ENCODE measurements at regions not wholly inside any gene's neighbourhood (a gene's known extent, or its start where the extent isn't known, plus 50 kb on each side); places are given as distances from the start of the nearest gene placed in this dataset.

GRCh38 chr3:106347350-106347749 is 478.5 kb upstream of the CBLB start:
- Histone ChIP-seq H2AFZ (ENCODE audit: low read depth, low read length) (no peak overlapping the region), H3K9me3 (ENCODE audit: insufficient read depth, low read length) (no peaks in the 10 kb centered on the region), H3K36me3 (replicated peaks; ENCODE audit: low read depth, low read length) (no peaks in the 10 kb centered on the region), H3K79me2 (ENCODE audit: low read length) (no peaks in the 10 kb centered on the region), H3K4me2 (ENCODE audit: low read length) (no peak overlapping the region), H3K27me3 (ENCODE audit: low read depth, low read length) (no peaks in the 10 kb centered on the region), H3K4me3 (ENCODE audit: low read length) (no peak overlapping the region), H3K4me1 (ENCODE audit: low read length) (no peaks in the 10 kb centered on the region), H3K27ac (ENCODE audit: low read length) (no peak overlapping the region), H3K9ac (ENCODE audit: low read length) (no peak overlapping the region), H4K20me1 (ENCODE audit: insufficient read depth, low read length) (no peaks in the 10 kb centered on the region)
- TF ChIP-seq EZH2phosphoT487 (IDR thresholded peaks at IDR 0.05; ENCODE audit: low read depth): no peak
- TF ChIP-seq CTCF (IDR thresholded peaks at IDR 0.05; ENCODE audit: low read depth, low read length): no peak

- H3K4me3 ChIP-seq (ENCODE audit: low read length): no peak overlapping the region
- H3K27ac ChIP-seq (ENCODE audit: low read length): no peak overlapping the region
- no peak overlapping the region for H2AFZ ChIP-seq (ENCODE audit: low read depth, low read length)
- no peak overlapping the region for H3K4me2 ChIP-seq (ENCODE audit: low read length)
- TF ChIP-seq CTCF (IDR thresholded peaks at IDR 0.05; ENCODE audit: low read depth, low read length) (no peak), EZH2phosphoT487 (IDR thresholded peaks at IDR 0.05; ENCODE audit: low read depth) (no peak)
- no peaks in the 10 kb centered on the region for H3K79me2 ChIP-seq (ENCODE audit: low read length)
- H3K4me1 ChIP-seq (ENCODE audit: low read length): no peaks in the 10 kb centered on the region
- H3K9me3 ChIP-seq (ENCODE audit: insufficient read depth, low read length): no peaks in the 10 kb centered on the region
- H3K9ac ChIP-seq (ENCODE audit: low read length): no peak overlapping the region
- H3K27me3 ChIP-seq (ENCODE audit: low read depth, low read length): no peaks in the 10 kb centered on the region
- H4K20me1 ChIP-seq (ENCODE audit: insufficient read depth, low read length): no peaks in the 10 kb centered on the region
- no peaks in the 10 kb centered on the region for H3K36me3 ChIP-seq (replicated peaks; ENCODE audit: low read depth, low read length)
These were observed 479.4 kb upstream of the CBLB start for GRCh38 chr3:106348139-106348690.

GRCh38 chr3:106349191-106349881 is 480.5 kb upstream of the CBLB start:
- H3K27me3 ChIP-seq (ENCODE audit: low read depth, low read length): no peaks in the 10 kb centered on the region
- H3K4me1 ChIP-seq (ENCODE audit: low read length): no peaks in the 10 kb centered on the region
- H3K4me3 ChIP-seq (ENCODE audit: low read length): no peak overlapping the region
- no peaks in the 10 kb centered on the region for H3K79me2 ChIP-seq (ENCODE audit: low read length)
- no peak overlapping the region for H3K9ac ChIP-seq (ENCODE audit: low read length)
- H3K36me3 ChIP-seq (replicated peaks; ENCODE audit: low read depth, low read length): no peaks in the 10 kb centered on the region
- H4K20me1 ChIP-seq (ENCODE audit: insufficient read depth, low read length): no peaks in the 10 kb centered on the region
- no peak overlapping the region for H2AFZ ChIP-seq (ENCODE audit: low read depth, low read length)
- no peak overlapping the region for H3K27ac ChIP-seq (ENCODE audit: low read length)
- TF ChIP-seq CTCF (IDR thresholded peaks at IDR 0.05; ENCODE audit: low read depth, low read length): no peak
- no peak for TF ChIP-seq EZH2phosphoT487 (IDR thresholded peaks at IDR 0.05; ENCODE audit: low read depth)
- no peak overlapping the region for H3K4me2 ChIP-seq (ENCODE audit: low read length)
- H3K9me3 ChIP-seq (ENCODE audit: insufficient read depth, low read length): no peaks in the 10 kb centered on the region

GRCh38 chr3:106355873-106356272 is 487.1 kb upstream of the CBLB start:
- no peak overlapping the region for H3K4me3 ChIP-seq (ENCODE audit: low read length)
- no peak overlapping the region for H3K4me2 ChIP-seq (ENCODE audit: low read length)
- 0 out of 2 replicates have a peak, but pooled peaks cover 2% of the 10 kb centered on the region for H3K4me1 ChIP-seq (ENCODE audit: low read length)
- H3K27me3 ChIP-seq (ENCODE audit: low read depth, low read length): no peaks in the 10 kb centered on the region
- H3K79me2 ChIP-seq (ENCODE audit: low read length): no peaks in the 10 kb centered on the region
- no peaks in the 10 kb centered on the region for H3K36me3 ChIP-seq (replicated peaks; ENCODE audit: low read depth, low read length)
- no peaks in the 10 kb centered on the region for H3K9me3 ChIP-seq (ENCODE audit: insufficient read depth, low read length)
- TF ChIP-seq CTCF (IDR thresholded peaks at IDR 0.05; ENCODE audit: low read depth, low read length) (no peak), EZH2phosphoT487 (IDR thresholded peaks at IDR 0.05; ENCODE audit: low read depth) (no peak)
- no peak overlapping the region for H3K27ac ChIP-seq (ENCODE audit: low read length)
- no peak overlapping the region for H2AFZ ChIP-seq (ENCODE audit: low read depth, low read length)
- H3K9ac ChIP-seq (ENCODE audit: low read length): no peak overlapping the region
- no peaks in the 10 kb centered on the region for H4K20me1 ChIP-seq (ENCODE audit: insufficient read depth, low read length)
